GM18517 (cell line): ENCODE measurements at regions not wholly inside any gene's neighbourhood (a gene's known extent, or its start where the extent isn't known, plus 50 kb on each side); places are given as distances from the start of the nearest gene placed in this dataset.

Experiments
- ATAC-seq: cut with Tn5 transposase; IDR thresholded peaks from one replicate; pipeline ENCODE4 v1.9.1; 2021; ENCODE audit warnings: mild to moderate bottlenecking, moderate library complexity; ENCODE audit not compliant: unreplicated experiment

GRCh38 chr22:48889209-48889830, 938.4 kb downstream of the BRD1 start:
- ATAC-seq: no peak

- no peak for ATAC-seq
Measured at GRCh38 chr22:48888466-48889208, 939.0 kb downstream of the BRD1 start.

- no peak for ATAC-seq
Measured at GRCh38 chr22:48887394-48888332, 940.0 kb downstream of the BRD1 start.

DNA sequence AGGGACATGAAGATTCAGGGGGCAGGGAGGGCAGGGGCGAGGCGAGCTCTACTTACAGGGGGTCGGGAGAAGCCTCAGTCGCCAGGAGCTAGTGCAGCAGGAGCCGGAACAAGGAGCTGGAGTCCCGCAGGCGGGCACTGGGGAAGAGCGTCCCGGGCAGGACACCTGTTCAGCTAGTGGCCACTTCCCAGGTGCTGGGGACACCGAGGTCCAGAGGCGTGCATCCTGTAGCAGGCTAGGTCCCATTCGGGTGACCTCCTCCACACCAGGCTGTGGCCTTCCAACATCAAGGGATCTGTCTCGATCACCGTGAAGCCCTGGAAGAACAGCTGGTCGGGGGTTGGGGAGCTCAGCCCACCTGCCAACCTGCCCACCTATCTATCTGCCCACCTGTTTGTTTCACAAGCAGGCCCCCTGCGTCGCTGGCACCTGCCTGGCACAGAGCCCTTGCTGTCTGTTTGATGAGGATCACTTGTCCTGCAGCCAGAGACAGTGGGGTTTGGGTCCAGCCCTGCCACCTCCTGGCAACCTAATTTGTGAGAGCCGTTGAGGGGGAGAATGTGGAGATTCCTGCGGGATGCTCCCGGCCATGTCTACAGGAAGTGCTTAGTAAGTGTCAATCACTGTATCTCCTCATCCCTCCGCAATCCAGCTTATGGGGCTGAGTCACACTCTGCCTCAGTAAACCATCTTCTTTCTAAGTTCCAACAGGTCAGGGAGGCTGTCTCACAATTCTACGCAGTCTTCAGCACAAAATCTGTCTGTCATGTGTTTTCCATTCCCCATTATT, 940.9 kb downstream of the BRD1 start:
- no peak for ATAC-seq

DNA sequence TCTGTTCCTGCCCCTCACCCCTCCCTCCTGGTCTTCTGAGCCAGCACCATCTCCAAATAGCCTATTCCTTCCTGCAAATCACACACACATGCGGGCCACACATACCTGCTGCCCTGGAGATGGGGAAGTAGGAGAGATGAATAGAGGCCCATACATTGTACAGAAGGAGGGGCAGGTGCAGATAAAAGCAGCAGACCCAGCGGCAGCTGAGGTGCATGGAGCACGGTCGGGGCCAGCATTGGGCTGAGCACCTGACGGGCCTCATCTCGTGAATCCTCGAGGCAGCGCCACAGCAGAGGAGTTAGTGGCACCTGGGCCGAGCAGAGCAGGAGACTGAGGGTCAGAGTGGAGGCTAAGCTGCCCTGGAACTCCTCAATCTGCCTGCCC, 941.8 kb downstream of the BRD1 start:
- no peak for ATAC-seq

DNA sequence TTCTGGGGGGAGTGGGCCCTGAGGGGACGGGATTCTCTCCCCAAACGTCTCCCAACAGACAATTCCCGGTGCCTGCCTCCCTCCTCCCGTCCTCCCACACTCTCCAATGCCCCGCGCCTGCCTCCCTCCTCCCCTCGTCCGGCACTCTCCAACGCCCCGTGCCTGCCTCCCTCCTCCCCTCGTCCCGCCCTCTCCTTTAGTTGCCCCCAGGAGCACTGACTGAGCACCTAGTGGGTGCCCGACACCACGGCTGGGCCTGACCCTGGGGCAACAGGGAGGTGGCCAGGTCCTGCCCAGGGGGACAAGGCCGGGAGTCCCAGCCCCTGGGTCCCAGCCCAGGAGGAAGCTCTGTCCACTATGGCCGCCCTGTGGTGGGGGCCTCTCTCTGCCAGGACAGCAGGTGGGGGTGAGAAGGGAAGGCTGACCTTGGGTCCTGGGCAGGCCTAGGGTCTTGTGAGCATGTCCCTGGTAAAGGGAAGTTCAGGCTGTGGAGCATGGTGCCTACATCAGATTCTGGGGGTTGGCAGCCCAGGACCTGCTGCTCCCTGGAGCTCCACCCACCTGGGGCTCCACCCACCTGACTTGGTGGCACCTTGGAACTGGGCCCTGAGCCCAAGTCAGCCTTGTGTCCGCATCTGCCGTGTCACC, 942.3 kb downstream of the BRD1 start:
- no peak for ATAC-seq

DNA sequence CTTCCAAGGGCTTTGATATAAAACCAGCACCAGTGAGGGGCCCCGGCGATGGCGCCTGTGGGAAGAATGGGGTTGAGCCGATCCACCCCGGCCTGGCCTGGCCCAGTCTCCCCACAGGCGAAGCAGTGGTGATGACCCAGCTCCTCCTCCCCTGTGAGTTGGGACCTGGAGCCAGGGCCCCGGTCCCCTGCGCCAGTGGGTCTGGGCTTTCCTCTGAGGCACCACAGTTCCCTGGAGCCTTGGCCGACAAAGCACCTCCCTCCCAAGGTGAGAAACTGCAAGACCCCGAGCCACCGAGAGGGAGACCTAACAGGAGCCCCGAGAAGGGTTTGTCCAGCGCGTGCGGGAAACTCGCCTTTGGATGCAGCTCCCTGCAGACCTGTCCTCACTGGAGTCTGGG, 942.9 kb downstream of the BRD1 start:
- ATAC-seq: no peak

DNA sequence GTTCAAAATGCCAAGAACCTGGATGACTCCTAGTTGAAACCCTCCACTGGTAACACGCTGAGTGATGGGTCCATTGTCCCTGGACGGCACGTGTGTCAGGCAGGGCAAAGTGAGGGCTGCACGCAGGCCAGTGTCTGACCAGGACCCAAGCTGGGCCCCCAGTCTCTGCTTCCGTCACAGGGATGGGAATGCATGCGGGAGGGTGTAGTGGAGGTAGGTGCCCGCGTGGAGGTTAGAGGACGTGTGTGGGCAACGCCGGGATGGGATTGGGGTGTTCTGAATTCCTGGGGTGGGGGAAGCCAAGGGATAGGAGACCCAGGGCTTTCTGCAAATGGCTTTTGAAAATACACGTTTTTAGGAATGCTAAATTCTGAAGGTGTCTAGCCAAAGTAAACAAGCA, 943.3 kb downstream of the BRD1 start:
- no peak for ATAC-seq

- ATAC-seq: no peak
Measured at GRCh38 chr22:48883211-48883960, 944.3 kb downstream of the BRD1 start.

DNA sequence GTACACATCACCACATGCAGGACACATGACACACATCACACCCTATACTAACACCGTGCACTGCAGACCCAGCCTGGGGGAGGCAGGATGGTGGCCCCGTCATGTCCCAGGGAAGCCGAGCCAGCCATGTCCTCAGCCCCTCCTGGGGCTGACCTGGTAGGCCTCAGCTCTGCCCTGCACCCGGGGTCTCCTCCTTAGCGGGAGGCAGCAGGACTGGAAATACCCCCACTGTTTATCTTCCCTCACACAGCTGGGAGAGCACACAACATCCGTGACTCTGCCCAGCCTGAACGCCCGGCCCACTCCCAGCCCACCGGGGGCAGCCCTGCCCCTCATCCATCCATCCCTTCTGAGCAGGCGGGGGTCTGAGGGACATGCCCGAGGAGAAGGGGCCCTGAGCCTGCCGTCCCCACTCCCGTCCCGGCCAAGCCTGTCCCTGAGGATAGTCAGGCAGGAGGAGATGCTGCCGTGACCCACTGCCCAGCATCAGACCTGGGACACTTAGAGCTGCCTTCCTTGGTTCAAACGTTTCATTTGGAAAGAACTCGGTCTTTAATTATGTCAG, 945.0 kb downstream of the BRD1 start:
- no peak for ATAC-seq

DNA sequence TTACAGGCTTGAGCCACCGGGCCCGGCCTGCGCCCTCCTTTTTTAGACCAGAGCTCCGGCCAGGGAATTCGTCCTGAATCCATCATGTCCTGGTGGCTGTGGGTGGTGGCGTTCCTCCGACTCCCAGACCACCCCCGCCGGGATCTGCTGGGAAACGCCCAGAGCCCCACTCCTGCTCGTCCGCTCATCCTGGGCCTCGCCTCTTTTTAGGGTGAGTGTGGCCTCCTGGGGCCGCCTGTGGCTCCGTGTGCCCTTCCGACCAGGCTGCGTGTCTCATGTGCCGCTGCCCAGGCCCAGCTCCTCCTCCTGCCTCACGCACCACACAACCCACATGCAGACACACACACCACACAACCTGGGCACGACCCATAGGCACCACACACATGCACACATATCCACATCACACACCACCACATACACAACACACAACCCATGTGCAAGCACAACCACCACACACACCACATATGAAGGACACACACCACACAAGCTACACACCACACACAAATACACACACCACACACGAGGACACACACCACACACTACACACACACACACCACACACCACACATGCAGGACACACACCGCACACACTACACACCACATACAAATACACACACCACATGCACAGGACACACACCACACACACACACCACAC, 946.2 kb downstream of the BRD1 start:
- no peak for ATAC-seq

DNA sequence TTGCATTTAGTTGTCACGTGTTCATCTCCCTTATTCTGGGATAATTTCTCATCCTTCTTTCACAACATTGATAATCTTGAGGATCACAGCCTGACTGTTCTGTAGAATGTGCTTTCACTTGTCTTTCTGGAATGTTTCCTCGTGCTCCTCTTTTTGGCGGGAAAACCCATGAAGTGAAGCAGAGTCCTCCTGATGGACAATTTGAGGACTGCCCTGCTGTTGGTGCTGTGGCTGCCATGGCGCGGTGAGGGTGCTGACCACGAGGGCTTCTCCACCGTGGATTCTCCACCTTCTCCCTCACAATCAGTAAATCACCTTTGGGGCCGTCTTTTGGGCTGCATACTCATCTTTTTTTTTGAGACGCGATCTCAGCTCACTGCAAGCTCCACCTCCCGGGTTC, 946.9 kb downstream of the BRD1 start:
- ATAC-seq: no peak

GRCh38 chr22:48876951-48877350, 950.7 kb downstream of the BRD1 start:
- no peak for ATAC-seq

DNA sequence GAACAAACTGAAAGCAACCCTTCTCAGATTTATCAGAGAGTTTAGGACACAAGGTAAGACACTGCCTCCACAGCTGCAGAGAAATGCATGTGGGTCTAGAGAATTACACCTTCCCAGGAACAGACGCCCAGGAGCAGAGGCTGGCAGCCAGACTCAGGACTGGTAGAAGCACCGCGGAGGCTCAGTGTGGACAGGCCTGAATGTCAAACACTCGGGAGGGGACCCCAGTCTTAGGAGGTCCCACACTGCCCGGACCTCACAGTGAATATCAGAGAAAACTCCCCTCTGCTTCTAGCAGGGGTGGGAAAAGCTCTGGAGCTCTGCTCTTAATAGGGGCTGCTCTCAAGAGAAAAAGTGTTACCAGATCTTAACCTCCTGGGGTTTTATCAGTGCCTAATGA, 952.7 kb downstream of the BRD1 start:
- ATAC-seq: no peak

GRCh38 chr22:48873191-48873520, 954.5 kb downstream of the BRD1 start:
- ATAC-seq: no peak

GRCh38 chr22:48872271-48873190, 955.1 kb downstream of the BRD1 start:
- ATAC-seq: no peak

- ATAC-seq: no peak
Measured at GRCh38 chr22:48871176-48871840, 956.4 kb downstream of the BRD1 start.
